ENCODE measurements at regions not wholly inside any gene's neighbourhood (a gene's known extent, or its start where the extent isn't known, plus 50 kb on each side); places are given as distances from the start of the nearest gene placed in this dataset.

DNA sequence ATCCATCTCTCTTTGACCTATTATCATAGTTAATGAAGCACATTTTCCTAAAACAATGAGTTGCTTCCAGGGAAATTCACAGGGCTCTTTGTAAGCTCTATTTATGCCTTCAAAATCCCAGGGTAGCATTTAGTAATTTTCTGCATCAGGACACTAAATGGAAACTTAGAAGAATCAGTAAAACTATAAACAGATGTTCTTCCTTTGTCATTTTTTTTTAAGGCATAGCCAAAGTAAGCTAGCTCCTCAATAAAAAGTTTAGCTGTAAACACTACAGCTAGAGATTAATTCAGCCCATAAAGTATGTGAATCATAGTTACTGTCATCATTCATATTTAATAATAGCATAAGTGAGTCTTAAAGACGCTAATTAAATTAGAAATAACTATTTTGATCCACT lies 79.3 kb downstream of the RPL22L1 start:
- TF ChIP-seq CTCF (IDR thresholded peaks at IDR 0.05; ENCODE audit: borderline replicate concordance, extremely low read depth, low read length, poor library complexity, severe bottlenecking) (no peak), EZH2 (IDR thresholded peaks at IDR 0.05; ENCODE audit: borderline replicate concordance, low read depth, low read length, severe bottlenecking) (no peak)

Measured in DND-41 (cell line).